Adrenal gland (tissue), 9 donors: ENCODE measurements at regions not wholly inside any gene's neighbourhood (a gene's known extent, or its start where the extent isn't known, plus 50 kb on each side); places are given as distances from the start of the nearest gene placed in this dataset.
A peak's percentile ranks its signal among the peaks of the same experiment; 100 is the strongest.

Source experiments
- DNase-seq, 7 donors: peaks; one replicate each; pipeline ENCODE4 v3.0.0-alpha.2; 2019 to 2020
- H3K27ac ChIP-seq, 5 donors: fragments of 200-600 bp; sonication (generic) in 4 of 5; 1 replicate in 3 of 5; 2 replicates in 2 of 5; pipeline versions ENCODE4 v1.5.1 to v1.8.0; 2016 to 2020; ENCODE audit warnings: mild to moderate bottlenecking in 1 of 5
- H3K27me3 ChIP-seq: fragments of 200-600 bp; 2 replicates; pipeline ENCODE4 v1.8.0; 2021
- H3K36me3 ChIP-seq, 2 donors: fragments of 200-600 bp; replicated peaks in 1 of 2; 1 replicate in 1 of 2; 2 replicates in 1 of 2; pipeline versions ENCODE4 v1.5.1 to v1.8.0; 2018 to 2022
- H3K4me1 ChIP-seq, 2 donors: fragments of 200-600 bp; replicated peaks in 1 of 2; 1 replicate in 1 of 2; 2 replicates in 1 of 2; pipeline versions ENCODE4 v1.5.1 to v1.8.0; 2018 to 2021
- H3K4me3 ChIP-seq, 4 donors: fragments of 200-600 bp; sonication (generic) in 3 of 4; one replicate each; pipeline ENCODE4 v1.5.1; 2016 to 2018
- H3K9me3 ChIP-seq, 3 donors: fragments of 200-600 bp; sonication (generic) in 1 of 3; replicated peaks in 1 of 3; 1 replicate in 2 of 3; 2 replicates in 1 of 3; pipeline versions ENCODE4 v1.5.1 to v1.8.0; 2016 to 2021
- CTCF ChIP-seq, 6 experiments: fragments of 450-650 bp in 4 of 6; fragments of 200-600 bp in 2 of 6; sonication (generic) in 1 of 6; IDR thresholded peaks; 1 replicate in 5 of 6; 2 replicates in 1 of 6; pipeline versions ENCODE4 v1.5.1 to v1.8.0; 2016 to 2021; ENCODE audit warnings: antibody characterized with exemption in 6 of 6, mild to moderate bottlenecking in 2 of 6, moderate library complexity in 1 of 6
- POLR2A ChIP-seq, 2 donors: fragments of 450-650 bp; IDR thresholded peaks; one replicate each; pipeline ENCODE4 v1.6.1; 2017; ENCODE audit warnings: antibody characterized with exemption in 2 of 2, mild to moderate bottlenecking in 2 of 2, moderate library complexity in 1 of 2
- WGBS, 4 donors: extraction: QIAGEN DNeasy Blood & Tissue Kit in 2 of 4; methylation state at CpG; one replicate each; pipeline versions ENCODE4 v1.1.5 to v1.1.7; 2013 to 2017; 5-methylcytosine and 5-hydroxymethylcytosine counted together
- intact Hi-C, 2 donors: fragments of 100-400 bp; cut with DNase I; formaldehyde crosslinking; loops; one replicate each; pipeline versions ENCODE4 v1.14.1 to v1.15.0; 2022 to 2023
- donor health status: healthy with polysubstance abuse.
- donor health status: Bipolar disorder and iron deficiency.
- donor health status: DM: yes; HTN: yes; CAD: no.
- donor health status: DM: no; HTN: no; CAD: no.
- donor health status: DM: no; HTN: no; CAD: no.

DNA sequence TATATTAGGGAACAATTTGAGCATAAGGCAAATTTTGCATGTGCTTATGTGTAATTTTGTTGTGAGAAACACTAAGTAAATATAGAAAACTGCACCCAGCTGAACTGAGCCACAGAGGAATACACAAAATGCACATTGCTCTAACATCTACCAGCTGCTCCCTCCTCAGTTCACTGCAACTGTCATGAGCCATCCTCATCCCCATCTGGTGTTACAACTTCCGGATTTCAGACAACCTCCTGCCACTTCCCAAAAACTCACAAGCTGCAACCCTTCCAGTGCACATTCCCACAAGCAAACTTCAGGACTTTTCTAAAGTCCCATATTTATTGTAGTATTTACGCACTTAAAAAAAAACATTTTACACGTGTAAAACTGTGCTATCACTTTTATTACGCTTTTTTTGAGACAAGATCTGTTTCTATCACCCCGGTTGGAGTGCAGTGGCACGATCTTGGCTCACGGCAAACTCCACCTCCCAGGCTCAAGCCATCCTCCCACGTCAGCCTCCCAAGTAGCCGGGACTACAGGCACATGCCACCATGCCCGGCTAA is 169.1 kb upstream of the TBX3 start:
- Histone ChIP-seq H3K27ac (no peak overlapping the region), H3K27me3 (no peaks in the 10 kb centered on the region), H3K4me1 (peaks cover 10 to 12% of the 10 kb centered on the region in 2 donors), H3K9me3 (no peaks in the 10 kb centered on the region), H3K4me3 (no peak overlapping the region), H3K36me3 (no peaks in the 10 kb centered on the region)
- DNase-seq = no peak
- intact Hi-C loops = no loop called here
- no peak for TF ChIP-seq CTCF (IDR thresholded peaks at IDR 0.05)
- 70 to 75% (median 73%) methylated on average over 10 of the region's 10 CpGs for WGBS, 4 donors

GRCh38 chr12:114851981-114852380 is 168.0 kb upstream of the TBX3 start:
- Histone ChIP-seq H3K27ac (no peak overlapping the region), H3K27me3 (no peaks in the 10 kb centered on the region), H3K36me3 (no peaks in the 10 kb centered on the region), H3K9me3 (no peaks in the 10 kb centered on the region), H3K4me3 (no peak overlapping the region), H3K4me1 (peaks cover 19 to 22% of the 10 kb centered on the region in 2 donors)
- no peak for DNase-seq
- no peak for TF ChIP-seq CTCF (IDR thresholded peaks at IDR 0.05)
- TF ChIP-seq POLR2A (IDR thresholded peaks at IDR 0.05) = no peak
- intact Hi-C loops = no loop called here
- whole genome bisulfite sequencing, 4 donors = 84 to 94% (median 89%) methylated on average over 7 of the region's 7 CpGs

DNA sequence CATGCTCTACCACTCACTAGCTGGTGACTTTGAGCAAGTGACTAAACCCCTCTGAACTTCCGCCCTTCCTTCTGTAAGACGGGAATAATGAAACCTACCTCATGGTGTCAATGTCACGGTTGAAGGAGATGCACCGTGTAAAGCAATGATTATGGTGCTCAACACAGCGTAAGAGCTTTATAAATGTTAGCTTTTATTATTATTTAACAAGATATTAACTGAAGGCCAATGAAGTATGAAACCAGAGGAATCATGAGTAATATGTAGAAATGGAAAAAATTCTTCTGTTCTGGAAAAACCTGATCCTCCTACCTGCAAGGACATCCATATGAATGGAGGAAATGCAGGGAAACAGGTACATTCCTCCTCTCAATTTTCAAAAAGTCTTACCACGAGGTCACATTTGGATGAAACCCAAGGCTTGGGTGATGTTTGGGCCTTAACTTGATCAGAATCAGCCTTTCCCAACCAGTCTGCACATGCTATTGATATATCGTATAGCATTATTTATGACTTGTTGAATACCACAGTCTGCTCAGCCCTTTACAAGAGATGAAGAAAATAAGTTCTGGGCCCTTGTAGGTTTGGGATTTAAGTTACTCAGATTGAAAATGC is 166.8 kb upstream of the TBX3 start:
- H3K9me3 ChIP-seq = no peaks in the 10 kb centered on the region
- TF ChIP-seq POLR2A (IDR thresholded peaks at IDR 0.05) (no peak), CTCF (IDR thresholded peaks at IDR 0.05) (no peak)
- no peaks in the 10 kb centered on the region for H3K27me3 ChIP-seq
- no peak overlapping the region for H3K27ac ChIP-seq
- no peaks in the 10 kb centered on the region for H3K36me3 ChIP-seq
- H3K4me1 ChIP-seq = peaks cover 26 to 30% of the 10 kb centered on the region in 2 donors
- intact Hi-C loops = no loop called here
- no peak overlapping the region for H3K4me3 ChIP-seq
- no peak for DNase-seq
- WGBS, 4 donors = 92 to 98% (median 93%) methylated on average over 7 of the region's 7 CpGs

DNA sequence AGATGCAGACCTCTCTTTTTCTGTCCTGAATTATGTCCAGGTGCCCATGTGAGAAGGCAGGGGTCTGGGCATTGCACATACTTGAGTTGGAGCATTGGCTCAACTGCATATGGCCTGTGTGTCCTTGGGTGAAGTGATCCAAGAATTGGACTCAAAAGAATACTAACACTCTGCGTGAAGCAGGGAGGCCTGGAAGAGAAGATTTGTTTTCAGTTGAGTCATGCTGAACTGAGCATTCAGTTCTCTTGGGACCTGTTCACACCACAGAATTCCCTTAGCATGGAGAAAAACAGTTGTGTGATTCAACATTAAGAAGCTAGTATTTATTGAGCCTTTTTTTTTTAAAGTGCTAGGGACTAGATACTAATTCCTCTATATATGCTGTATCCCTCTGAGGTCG is 164.7 kb upstream of the TBX3 start:
- Histone ChIP-seq H3K27me3 (no peaks in the 10 kb centered on the region), H3K36me3 (no peaks in the 10 kb centered on the region), H3K9me3 (no peaks in the 10 kb centered on the region), H3K4me3 (no peak overlapping the region), H3K4me1 (peaks cover 26 to 30% of the 10 kb centered on the region in 2 donors), H3K27ac (peak overlapping the region in 4 of 5 donors; percentile 42 to 81 (median 69))
- 52 to 61% (median 57%) methylated on average over 2 of the region's 2 CpGs for WGBS, 4 donors
- intact Hi-C loops = no loop called here
- DNase-seq = peak; percentile 33 to 72 (median 61)
- peak in 1 of 2 donors; percentile 18 for TF ChIP-seq POLR2A (IDR thresholded peaks at IDR 0.05)
- no peak for TF ChIP-seq CTCF (IDR thresholded peaks at IDR 0.05)
